PC-9 (cell line): ENCODE measurements at regions not wholly inside any gene's neighbourhood (a gene's known extent, or its start where the extent isn't known, plus 50 kb on each side); places are given as distances from the start of the nearest gene placed in this dataset.

Experiments
- BruUV-seq: library from RNA; stranded (reverse); fragments of 400-500 nt; replicated peaks from 2 replicates; lab custom pipeline; 2021; lab: Mats Ljungman, UMichigan
- CTCF ChIA-PET: fragments of 300-600 bp; sonication (Branson Sonifier 250); formaldehyde crosslinking; loops from one replicate; lab custom pipeline; 2022; ENCODE audit warnings: antibody characterized with exemption; lab: Charles Lee
- POLR2A ChIA-PET: fragments of 300-600 bp; sonication (Branson Sonifier 250); formaldehyde crosslinking; loops from one replicate; lab custom pipeline; 2022; ENCODE audit warnings: antibody characterized with exemption; ENCODE audit not compliant: unreplicated experiment; lab: Charles Lee
- DNase-seq, 2 experiments: peaks; one replicate each; pipeline versions ENCODE4 v3.0.0 to v3.0.0-alpha.2; 2015 to 2022; ENCODE audit warnings: mixed read lengths in 1 of 2
- H2AFZ ChIP-seq: fragments of 200-600 bp; sonication (generic); 2 replicates; pipeline ENCODE4 v1.8.1; 2017; ENCODE audit warnings: antibody characterized with exemption
- H3F3A ChIP-seq: fragments of 200-600 bp; sonication (generic); 2 replicates; pipeline ENCODE4 v1.8.1; 2017; ENCODE audit warnings: antibody characterized with exemption, mild to moderate bottlenecking, low read depth; ENCODE audit not compliant: insufficient read depth
- H3K27ac ChIP-seq: fragments of 200-600 bp; sonication (generic); 2 replicates; pipeline ENCODE4 v1.6.1; 2016; ENCODE audit warnings: mixed run types
- H3K27me3 ChIP-seq: fragments of 200-600 bp; sonication (generic); 2 replicates; pipeline ENCODE4 v1.6.1; 2016; ENCODE audit warnings: low read depth, mixed run types; ENCODE audit not compliant: insufficient read depth
- H3K36me3 ChIP-seq: fragments of 200-600 bp; sonication (generic); 2 replicates; pipeline ENCODE4 v1.6.1; 2016; ENCODE audit warnings: low read depth, mixed run types
- H3K4me1 ChIP-seq: fragments of 200-600 bp; sonication (generic); replicated peaks from 2 replicates; pipeline ENCODE4 v1.6.1; 2016; ENCODE audit warnings: mixed run types; ENCODE audit not compliant: insufficient read depth
- H3K4me2 ChIP-seq: fragments of 200-600 bp; sonication (generic); 2 replicates; pipeline ENCODE4 v1.6.1; 2017; ENCODE audit warnings: mixed run types
- H3K4me3 ChIP-seq: fragments of 200-600 bp; sonication (generic); 2 replicates; pipeline ENCODE4 v1.6.1; 2016; ENCODE audit warnings: mixed run types
- H3K79me2 ChIP-seq: fragments of 200-600 bp; sonication (generic); 2 replicates; pipeline ENCODE4 v1.6.1; 2017; ENCODE audit warnings: low read depth, mixed run types
- H3K9me2 ChIP-seq: fragments of 200-600 bp; sonication (generic); 2 replicates; pipeline ENCODE4 v1.8.1; 2017; ENCODE audit warnings: mild to moderate bottlenecking; ENCODE audit not compliant: insufficient read depth
- H3K9me3 ChIP-seq: fragments of 200-600 bp; sonication (generic); 2 replicates; pipeline ENCODE4 v1.8.1; 2016; ENCODE audit warnings: low read depth; ENCODE audit not compliant: insufficient read depth
- H4K20me1 ChIP-seq: fragments of 200-600 bp; sonication (generic); 2 replicates; pipeline ENCODE4 v1.8.1; 2017; ENCODE audit not compliant: insufficient read depth
- EZH2 ChIP-seq: fragments of 200-600 bp; sonication (generic); IDR thresholded peaks from 2 replicates; pipeline ENCODE4 v1.8.0; 2017; ENCODE audit warnings: antibody characterized with exemption, low read depth
- intact Hi-C: fragments of 100-400 bp; cut with micrococcal nuclease; formaldehyde crosslinking; loops from one replicate; pipeline ENCODE4 v1.10.0; 2022; ENCODE audit not compliant: unreplicated experiment
- TF ChIP-seq, protein P1 (sequence below): fragments of 200-600 bp; sonication (generic); conservative IDR thresholded peaks from 2 replicates; pipeline ENCODE4 v1.6.1; 2017; ENCODE audit warnings: mixed run types, antibody characterized with exemption, mild to moderate bottlenecking, moderate library complexity

DNA sequence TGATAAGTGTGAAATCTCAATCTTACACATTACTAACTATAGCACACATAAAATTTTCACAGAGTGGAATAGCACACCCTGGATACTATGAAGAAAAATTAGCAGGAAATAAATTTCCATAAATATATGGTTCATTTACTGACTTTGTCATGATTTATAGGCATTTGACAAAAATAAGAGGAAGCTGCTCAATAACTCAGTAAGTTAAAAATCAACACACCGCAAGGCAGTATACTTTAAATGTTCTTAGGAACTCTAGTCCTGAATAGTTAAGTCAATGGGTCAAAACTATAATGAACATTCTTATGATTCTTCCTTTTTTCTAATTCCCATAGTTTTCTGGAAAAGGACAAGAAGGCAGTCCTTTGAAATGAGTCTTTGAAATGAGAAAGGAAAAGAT lies 1557.8 kb upstream of the RAG2 start:
- no peaks in the 10 kb centered on the region for H3K9me2 ChIP-seq

DNA sequence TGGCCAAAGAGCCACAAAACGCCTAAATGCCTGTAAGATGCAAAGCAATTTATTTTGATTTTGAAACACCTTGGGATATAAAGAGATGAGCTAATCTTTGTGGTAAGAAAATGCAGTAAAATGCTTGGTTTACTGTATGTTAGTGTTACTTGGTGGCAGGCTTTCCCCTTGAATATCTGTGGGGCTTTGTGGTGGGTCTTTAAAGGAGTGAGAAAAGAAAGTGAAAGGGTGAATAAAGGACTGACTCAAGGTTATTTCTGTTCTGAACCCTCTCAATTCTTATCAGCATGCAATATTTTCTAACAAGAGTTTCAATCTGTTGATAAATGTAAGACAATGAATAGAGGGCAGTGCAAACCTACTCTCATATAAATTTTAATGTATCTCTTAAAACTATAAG lies 1555.9 kb upstream of the RAG2 start:
- Histone ChIP-seq H3K9me3 (0 out of 2 replicates have a peak, but pooled peaks cover 5% of the 10 kb centered on the region), H3K27me3 (no peaks in the 10 kb centered on the region), H3K4me2 (no peak overlapping the region), H3K4me1 (no peaks in the 10 kb centered on the region), H3F3A (no peaks in the 10 kb centered on the region), H3K27ac (no peak overlapping the region), H4K20me1 (no peaks in the 10 kb centered on the region), H3K36me3 (no peaks in the 10 kb centered on the region), H3K4me3 (no peak overlapping the region), H2AFZ (no peak overlapping the region), H3K79me2 (no peaks in the 10 kb centered on the region), H3K9me2 (no peaks in the 10 kb centered on the region)
- DNase-seq: no peak
- ChIA-PET POLR2A (no interaction called here), CTCF (no interaction called here)
- intact Hi-C loops: no loop called here
- no TSS peak for BruUV-seq
- TF ChIP-seq, protein P1, sequence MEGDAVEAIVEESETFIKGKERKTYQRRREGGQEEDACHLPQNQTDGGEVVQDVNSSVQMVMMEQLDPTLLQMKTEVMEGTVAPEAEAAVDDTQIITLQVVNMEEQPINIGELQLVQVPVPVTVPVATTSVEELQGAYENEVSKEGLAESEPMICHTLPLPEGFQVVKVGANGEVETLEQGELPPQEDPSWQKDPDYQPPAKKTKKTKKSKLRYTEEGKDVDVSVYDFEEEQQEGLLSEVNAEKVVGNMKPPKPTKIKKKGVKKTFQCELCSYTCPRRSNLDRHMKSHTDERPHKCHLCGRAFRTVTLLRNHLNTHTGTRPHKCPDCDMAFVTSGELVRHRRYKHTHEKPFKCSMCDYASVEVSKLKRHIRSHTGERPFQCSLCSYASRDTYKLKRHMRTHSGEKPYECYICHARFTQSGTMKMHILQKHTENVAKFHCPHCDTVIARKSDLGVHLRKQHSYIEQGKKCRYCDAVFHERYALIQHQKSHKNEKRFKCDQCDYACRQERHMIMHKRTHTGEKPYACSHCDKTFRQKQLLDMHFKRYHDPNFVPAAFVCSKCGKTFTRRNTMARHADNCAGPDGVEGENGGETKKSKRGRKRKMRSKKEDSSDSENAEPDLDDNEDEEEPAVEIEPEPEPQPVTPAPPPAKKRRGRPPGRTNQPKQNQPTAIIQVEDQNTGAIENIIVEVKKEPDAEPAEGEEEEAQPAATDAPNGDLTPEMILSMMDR: no peak
- no peak for TF ChIP-seq EZH2

More for the DNA sequence above, 1557.8 kb upstream of the RAG2 start:
- no TSS peak for BruUV-seq
- CTCF ChIA-PET: no interaction called here
- H3K4me2 ChIP-seq: no peak overlapping the region
- no peak overlapping the region for H3K4me3 ChIP-seq
- H3F3A ChIP-seq: no peaks in the 10 kb centered on the region
- POLR2A ChIA-PET: no interaction called here
- no peaks in the 10 kb centered on the region for H3K36me3 ChIP-seq
- H3K27ac ChIP-seq: no peak overlapping the region
- no peaks in the 10 kb centered on the region for H3K79me2 ChIP-seq
- DNase-seq: no peak
- H2AFZ ChIP-seq: no peak overlapping the region
- H4K20me1 ChIP-seq: no peaks in the 10 kb centered on the region
- H3K27me3 ChIP-seq: no peaks in the 10 kb centered on the region
- no peaks in the 10 kb centered on the region for H3K4me1 ChIP-seq
- no peak for TF ChIP-seq EZH2
- TF ChIP-seq, protein P1: no peak
- intact Hi-C loops: no loop called here
- H3K9me3 ChIP-seq: 0 out of 2 replicates have a peak, but pooled peaks cover 5% of the 10 kb centered on the region

DNA sequence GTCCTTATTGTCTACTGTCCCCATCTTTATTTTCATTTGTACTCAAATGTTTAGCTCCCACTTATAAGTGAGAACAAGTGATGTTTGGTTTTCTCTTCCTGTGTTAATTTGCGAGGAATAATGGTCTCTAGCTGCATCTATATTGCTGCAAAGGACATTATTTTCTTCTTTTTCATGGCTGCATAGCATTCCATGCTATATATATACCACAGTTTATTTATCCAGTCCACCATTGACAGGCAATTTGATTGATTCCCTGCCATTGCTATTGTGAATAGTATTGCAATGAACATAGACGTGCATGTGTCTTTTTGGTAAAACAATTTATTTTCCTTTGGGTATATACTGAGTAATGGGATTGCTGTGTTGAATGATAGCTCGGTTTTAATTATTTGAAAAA lies 1545.8 kb upstream of the RAG2 start:
- H2AFZ ChIP-seq: no peak overlapping the region
- no peaks in the 10 kb centered on the region for H3K36me3 ChIP-seq
- DNase-seq: no peak
- no peaks in the 10 kb centered on the region for H3K4me1 ChIP-seq
- H3K9me3 ChIP-seq: no peaks in the 10 kb centered on the region
- no peaks in the 10 kb centered on the region for H3K79me2 ChIP-seq
- intact Hi-C loops: no loop called here
- no peak overlapping the region for H3K4me3 ChIP-seq
- H3K9me2 ChIP-seq: no peaks in the 10 kb centered on the region
- BruUV-seq: no TSS peak
- no peaks in the 10 kb centered on the region for H3F3A ChIP-seq
- no peak overlapping the region for H3K27ac ChIP-seq
- no peak for TF ChIP-seq EZH2
- TF ChIP-seq, protein P1: no peak
- ChIA-PET POLR2A (no interaction called here), CTCF (no interaction called here)
- H3K4me2 ChIP-seq: no peak overlapping the region
- no peaks in the 10 kb centered on the region for H3K27me3 ChIP-seq
- no peaks in the 10 kb centered on the region for H4K20me1 ChIP-seq
